Left lung (tissue), 4 donors: ENCODE measurements at regions not wholly inside any gene's neighbourhood (a gene's known extent, or its start where the extent isn't known, plus 50 kb on each side); places are given as distances from the start of the nearest gene placed in this dataset.

ENCODE experiments used
- ATAC-seq: fragments of 200-7000 bp; cut with Tn5 transposase; one replicate; pipeline ENCODE4 v1.9.1; 2020; ENCODE audit warnings: moderate library complexity
- DNase-seq, 4 donors: peaks; one replicate each; pipeline ENCODE4 v3.0.0-alpha.2; 2013 to 2020
- H3K27ac ChIP-seq, 2 donors: fragments of 200-600 bp; sonication (generic) in 1 of 2; one replicate each; pipeline versions ENCODE4 v1.5.0 to v1.8.0; 2020 to 2021
- H3K27me3 ChIP-seq, 2 donors: fragments of 200-600 bp; sonication (generic) in 1 of 2; one replicate each; pipeline versions ENCODE4 v1.5.0 to v1.8.0; 2020 to 2021
- H3K36me3 ChIP-seq, 2 donors: fragments of 200-600 bp; sonication (generic) in 1 of 2; one replicate each; pipeline versions ENCODE4 v1.5.0 to v1.8.0; 2020 to 2021
- H3K4me1 ChIP-seq, 2 donors: fragments of 200-600 bp; one replicate each; pipeline ENCODE4 v1.8.0; 2021
- H3K4me3 ChIP-seq, 2 donors: fragments of 200-600 bp; sonication (generic) in 1 of 2; one replicate each; pipeline versions ENCODE4 v1.5.0 to v1.8.0; 2020 to 2021; ENCODE audit warnings: mild to moderate bottlenecking in 1 of 2
- H3K9me3 ChIP-seq, 2 donors: fragments of 200-600 bp; sonication (generic) in 1 of 2; one replicate each; pipeline versions ENCODE4 v1.5.0 to v1.8.0; 2020 to 2021
- intact Hi-C, 2 donors: fragments of 100-400 bp; cut with DNase I; formaldehyde crosslinking; loops; one replicate each; pipeline versions ENCODE4 v1.11.2 to v1.14.2; 2022
- TF ChIP-seq, protein P1 (sequence below), 2 donors: fragments of 200-600 bp; sonication (generic) in 1 of 2; IDR thresholded peaks; one replicate each; pipeline versions ENCODE4 v1.5.0 to v1.8.0; 2021; ENCODE audit warnings: antibody characterized with exemption in 2 of 2
- donor health status: DM: no; HTN: yes; CAD: no.
- donor health status: DM: no; HTN: no; CAD: no.

DNA sequence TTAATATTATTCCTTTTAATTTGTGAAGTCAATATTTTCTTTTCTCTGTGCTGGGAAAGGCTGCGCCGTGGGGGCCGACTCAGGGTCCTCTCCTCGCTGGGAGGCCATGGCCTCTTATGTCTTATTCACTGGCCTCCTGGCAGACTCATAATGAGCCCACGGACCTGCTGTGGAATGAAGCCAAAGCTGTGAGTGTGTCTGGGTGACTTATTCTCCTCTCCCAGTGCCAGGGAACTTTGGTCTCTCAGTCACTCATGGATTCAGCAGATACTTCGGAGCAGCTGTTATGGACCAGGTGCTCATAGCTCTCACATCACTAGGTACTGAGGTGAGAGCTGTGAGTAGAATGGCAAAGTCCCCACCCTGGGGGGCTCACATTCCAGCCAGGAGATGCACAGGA lies 297.6 kb downstream of the CDH26 start:
- DNase-seq: no peak
- Histone ChIP-seq H3K27ac (no peak overlapping the region), H3K4me3 (no peak overlapping the region), H3K9me3 (no peaks in the 10 kb centered on the region), H3K4me1 (peaks cover 0 to 3% of the 10 kb centered on the region in 2 donors), H3K36me3 (no peaks in the 10 kb centered on the region), H3K27me3 (no peaks in the 10 kb centered on the region)
- ATAC-seq: no peak
- intact Hi-C loops: no loop called here
- TF ChIP-seq, protein P1, sequence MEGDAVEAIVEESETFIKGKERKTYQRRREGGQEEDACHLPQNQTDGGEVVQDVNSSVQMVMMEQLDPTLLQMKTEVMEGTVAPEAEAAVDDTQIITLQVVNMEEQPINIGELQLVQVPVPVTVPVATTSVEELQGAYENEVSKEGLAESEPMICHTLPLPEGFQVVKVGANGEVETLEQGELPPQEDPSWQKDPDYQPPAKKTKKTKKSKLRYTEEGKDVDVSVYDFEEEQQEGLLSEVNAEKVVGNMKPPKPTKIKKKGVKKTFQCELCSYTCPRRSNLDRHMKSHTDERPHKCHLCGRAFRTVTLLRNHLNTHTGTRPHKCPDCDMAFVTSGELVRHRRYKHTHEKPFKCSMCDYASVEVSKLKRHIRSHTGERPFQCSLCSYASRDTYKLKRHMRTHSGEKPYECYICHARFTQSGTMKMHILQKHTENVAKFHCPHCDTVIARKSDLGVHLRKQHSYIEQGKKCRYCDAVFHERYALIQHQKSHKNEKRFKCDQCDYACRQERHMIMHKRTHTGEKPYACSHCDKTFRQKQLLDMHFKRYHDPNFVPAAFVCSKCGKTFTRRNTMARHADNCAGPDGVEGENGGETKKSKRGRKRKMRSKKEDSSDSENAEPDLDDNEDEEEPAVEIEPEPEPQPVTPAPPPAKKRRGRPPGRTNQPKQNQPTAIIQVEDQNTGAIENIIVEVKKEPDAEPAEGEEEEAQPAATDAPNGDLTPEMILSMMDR (IDR thresholded peaks at IDR 0.05): no peak

DNA sequence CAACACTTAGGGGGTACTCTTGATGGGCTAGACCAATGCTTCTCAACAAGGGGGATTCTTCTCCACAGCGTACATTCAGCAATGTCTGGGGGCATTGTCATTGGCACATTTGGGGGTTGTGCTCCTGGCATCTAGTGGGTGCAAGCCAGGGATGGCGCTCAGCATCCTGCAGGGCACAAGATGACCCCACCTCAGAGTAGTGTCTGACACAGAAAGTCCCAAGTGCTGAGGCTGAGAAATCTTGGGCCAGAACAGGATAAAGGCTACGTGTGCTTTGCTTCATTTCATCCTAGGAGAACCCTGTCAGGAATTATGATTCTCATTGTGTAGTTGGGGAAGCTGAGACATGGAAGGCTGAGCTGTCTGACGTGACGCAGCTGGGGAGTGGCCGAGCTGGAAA lies 298.6 kb downstream of the CDH26 start:
- DNase-seq (no peak), ATAC-seq (no peak)
- Histone ChIP-seq H3K4me3 (no peak overlapping the region), H3K27me3 (no peaks in the 10 kb centered on the region), H3K9me3 (no peaks in the 10 kb centered on the region), H3K36me3 (no peaks in the 10 kb centered on the region), H3K27ac (no peak overlapping the region), H3K4me1 (peaks cover 0 to 3% of the 10 kb centered on the region in 2 donors)
- TF ChIP-seq, protein P1 (IDR thresholded peaks at IDR 0.05): no peak
- intact Hi-C loops: no loop called here

DNA sequence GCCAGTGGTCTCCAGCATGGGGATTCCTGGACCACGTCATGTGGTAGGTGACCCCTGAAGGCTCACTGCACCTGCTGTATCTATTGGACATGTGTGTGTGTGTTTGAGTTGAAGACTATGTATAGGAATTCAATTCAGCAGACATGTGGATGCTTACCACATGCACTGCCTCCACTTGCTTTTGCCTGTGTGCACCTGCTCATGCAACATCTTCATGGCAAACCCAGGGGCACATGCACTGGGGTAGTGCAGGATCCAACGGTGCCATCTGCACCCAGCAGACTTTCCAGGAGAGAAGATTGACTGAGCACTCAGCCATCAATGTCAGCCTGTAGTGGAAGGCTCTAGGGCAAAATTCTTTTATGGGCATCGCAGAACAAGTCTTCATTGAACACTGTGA lies 299.4 kb downstream of the CDH26 start:
- no peak overlapping the region for H3K4me3 ChIP-seq
- ATAC-seq (no peak), DNase-seq (no peak)
- H3K36me3 ChIP-seq: no peaks in the 10 kb centered on the region
- H3K9me3 ChIP-seq: no peaks in the 10 kb centered on the region
- TF ChIP-seq, protein P1 (IDR thresholded peaks at IDR 0.05): no peak
- peaks cover 0 to 3% of the 10 kb centered on the region in 2 donors for H3K4me1 ChIP-seq
- no peaks in the 10 kb centered on the region for H3K27me3 ChIP-seq
- no peak overlapping the region for H3K27ac ChIP-seq
- intact Hi-C loops: no loop called here

DNA sequence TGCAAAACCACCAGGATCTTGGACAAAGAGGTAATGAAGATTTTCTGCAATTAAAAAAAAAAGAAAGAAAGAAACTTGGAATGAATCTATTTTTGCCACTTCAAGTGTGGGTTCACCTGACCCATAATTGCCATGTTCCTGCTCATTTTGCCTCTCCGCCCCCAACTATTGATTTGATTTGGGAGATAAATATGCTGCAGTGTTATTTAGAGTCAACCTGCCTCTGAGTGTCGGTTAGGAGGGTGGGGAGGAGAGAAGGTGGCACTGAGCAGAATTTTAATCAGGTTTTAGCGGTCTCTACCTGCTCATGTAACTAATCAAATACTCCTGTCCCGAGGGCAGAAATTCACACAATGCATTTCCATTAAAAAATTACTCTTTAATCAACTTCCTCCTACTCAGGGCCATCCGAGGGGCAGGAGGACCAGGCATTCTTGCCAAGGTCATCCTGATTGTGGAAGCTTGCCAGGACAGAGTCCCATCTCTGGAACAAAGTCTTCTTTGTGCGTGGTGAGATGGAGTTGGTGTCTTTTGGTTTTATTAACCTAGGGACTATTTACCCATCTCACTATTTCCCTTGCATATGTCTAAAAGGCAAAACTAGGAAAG lies 300.1 kb downstream of the CDH26 start:
- Histone ChIP-seq H3K4me1 (peaks cover 0 to 3% of the 10 kb centered on the region in 2 donors), H3K27ac (no peak overlapping the region), H3K36me3 (no peaks in the 10 kb centered on the region), H3K4me3 (no peak overlapping the region), H3K27me3 (no peaks in the 10 kb centered on the region), H3K9me3 (no peaks in the 10 kb centered on the region)
- intact Hi-C loops: no loop called here
- no peak for ATAC-seq
- TF ChIP-seq, protein P1 (IDR thresholded peaks at IDR 0.05): no peak
- DNase-seq: no peak

DNA sequence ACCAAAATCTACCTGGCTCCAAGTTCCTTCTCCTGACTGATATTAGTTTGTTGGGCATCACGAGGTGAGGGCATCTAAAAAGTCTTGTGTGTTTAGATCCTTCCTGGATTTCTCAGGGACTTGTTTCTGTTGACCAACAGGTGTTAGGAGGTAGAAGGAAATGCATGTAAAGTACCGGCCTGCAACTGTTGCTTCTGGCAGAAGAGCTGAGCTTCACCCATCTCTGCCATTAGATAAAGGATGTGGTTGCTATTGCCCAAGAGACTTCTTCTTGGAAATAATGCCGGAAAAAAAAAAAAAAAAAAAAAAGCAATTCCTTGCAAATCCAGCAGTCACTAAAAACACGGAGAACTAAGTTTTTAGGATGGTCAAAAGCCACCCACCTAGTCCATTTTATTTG lies 303.1 kb downstream of the CDH26 start:
- Histone ChIP-seq H3K9me3 (no peaks in the 10 kb centered on the region), H3K27me3 (no peaks in the 10 kb centered on the region), H3K4me3 (no peak overlapping the region), H3K27ac (no peak overlapping the region), H3K4me1 (no peaks in the 10 kb centered on the region), H3K36me3 (no peaks in the 10 kb centered on the region)
- intact Hi-C loops: no loop called here
- ATAC-seq: no peak
- TF ChIP-seq, protein P1 (IDR thresholded peaks at IDR 0.05): no peak
- DNase-seq: no peak
